Aorta (tissue), 5 donors: ENCODE measurements at regions not wholly inside any gene's neighbourhood (a gene's known extent, or its start where the extent isn't known, plus 50 kb on each side); places are given as distances from the start of the nearest gene placed in this dataset.

Experiments used
- ATAC-seq: fragments of 200-7000 bp; cut with Tn5 transposase; one replicate; pipeline ENCODE4 v1.9.1; 2022; ENCODE audit warnings: moderate library complexity; ENCODE audit not compliant: low FRiP score
- DNase-seq, 2 donors: peaks; one replicate each; pipeline ENCODE4 v3.0.0-alpha.2; 2020
- H3K27ac ChIP-seq, 2 donors: one replicate each; pipeline ENCODE4 v1.5.1; 2013; ENCODE audit warnings: low read length in 2 of 2, mild to moderate bottlenecking in 2 of 2, moderate library complexity in 2 of 2, control low read depth in 1 of 2, inconsistent platforms in 1 of 2, low read depth in 1 of 2
- H3K27me3 ChIP-seq, 2 donors: one replicate each; pipeline ENCODE4 v1.6.1; 2013; ENCODE audit warnings: control low read depth in 1 of 2, low read length in 1 of 2, mild to moderate bottlenecking in 1 of 2, moderate library complexity in 1 of 2; ENCODE audit not compliant: insufficient read depth in 2 of 2, control insufficient read depth in 1 of 2
- H3K36me3 ChIP-seq, 2 donors: one replicate each; pipeline ENCODE4 v1.6.1; 2013; ENCODE audit warnings: control low read depth in 1 of 2, low read length in 1 of 2, mild to moderate bottlenecking in 1 of 2; ENCODE audit not compliant: insufficient read depth in 2 of 2, control insufficient read depth in 1 of 2
- H3K4me1 ChIP-seq, 2 donors: one replicate each; pipeline ENCODE4 v1.6.1; 2013; ENCODE audit warnings: low read length in 2 of 2, control low read depth in 1 of 2, mild to moderate bottlenecking in 1 of 2, moderate library complexity in 1 of 2; ENCODE audit not compliant: insufficient read depth in 2 of 2, control insufficient read depth in 1 of 2
- H3K4me3 ChIP-seq, 2 donors: one replicate each; pipeline ENCODE4 v1.5.1; 2013; ENCODE audit warnings: low read length in 2 of 2, control low read depth in 1 of 2, mild to moderate bottlenecking in 1 of 2
- H3K9me3 ChIP-seq: one replicate; pipeline ENCODE4 v1.6.1; 2013; ENCODE audit warnings: mild to moderate bottlenecking, low read length; ENCODE audit not compliant: control insufficient read depth
- WGBS, 2 donors: extraction: QIAGEN DNeasy Blood & Tissue Kit; methylation state at CpG; one replicate each; pipeline ENCODE4 v1.1.7; 2013; 5-methylcytosine and 5-hydroxymethylcytosine counted together
- intact Hi-C, 2 donors: fragments of 100-400 bp; cut with DNase I; formaldehyde crosslinking; loops; one replicate each; pipeline versions ENCODE4 v1.14.2 to v1.15.0; 2022
- donor health status: healthy with polysubstance abuse.
- donor health status: Bipolar disorder and iron deficiency.
- donor health status: DM: no; HTN: no; CAD: no.
- donor health status: DM: no; HTN: no; CAD: no.
- donor health status: DM: yes; HTN: yes; CAD: no.

- H3K4me1 ChIP-seq = no peaks in the 10 kb centered on the region
- H3K4me3 ChIP-seq = no peak overlapping the region
- no peaks in the 10 kb centered on the region for H3K27me3 ChIP-seq
- H3K36me3 ChIP-seq = no peaks in the 10 kb centered on the region
- no peaks in the 10 kb centered on the region for H3K9me3 ChIP-seq
- ATAC-seq (no peak), DNase-seq (no peak)
- WGBS, 2 donors = 81 to 84% methylated on average over 11 of the region's 11 CpGs
- H3K27ac ChIP-seq = no peak overlapping the region
- intact Hi-C loops = no loop called here
Measured at GRCh38 chr17:34719569-34719968, 140.2 kb downstream of the TMEM132E start.

- H3K4me1 ChIP-seq = no peaks in the 10 kb centered on the region
- intact Hi-C loops = no loop called here
- H3K36me3 ChIP-seq = no peaks in the 10 kb centered on the region
- WGBS, 2 donors = 70 to 74% methylated on average over 3 of the region's 3 CpGs
- no peak overlapping the region for H3K27ac ChIP-seq
- no peak overlapping the region for H3K4me3 ChIP-seq
- no peaks in the 10 kb centered on the region for H3K9me3 ChIP-seq
- H3K27me3 ChIP-seq = no peaks in the 10 kb centered on the region
- ATAC-seq (no peak), DNase-seq (no peak)
Measured at GRCh38 chr17:34717092-34717491, 137.7 kb downstream of the TMEM132E start.

GRCh38 chr17:34716291-34716690 is 136.9 kb downstream of the TMEM132E start:
- H3K4me1 ChIP-seq = no peaks in the 10 kb centered on the region
- H3K36me3 ChIP-seq = no peaks in the 10 kb centered on the region
- intact Hi-C loops = no loop called here
- no peak overlapping the region for H3K4me3 ChIP-seq
- 66 to 83% methylated on average over 3 of the region's 3 CpGs for WGBS, 2 donors
- DNase-seq (no peak), ATAC-seq (no peak)
- no peaks in the 10 kb centered on the region for H3K27me3 ChIP-seq
- no peaks in the 10 kb centered on the region for H3K9me3 ChIP-seq
- no peak overlapping the region for H3K27ac ChIP-seq

- 63 to 65% methylated on average over 5 of the region's 5 CpGs for WGBS, 2 donors
- no peak overlapping the region for H3K4me3 ChIP-seq
- no peak for ATAC-seq
- no peak overlapping the region for H3K27ac ChIP-seq
- no peaks in the 10 kb centered on the region for H3K36me3 ChIP-seq
- no peaks in the 10 kb centered on the region for H3K27me3 ChIP-seq
- no peaks in the 10 kb centered on the region for H3K4me1 ChIP-seq
- intact Hi-C loops = no loop called here
- H3K9me3 ChIP-seq = no peaks in the 10 kb centered on the region
- no peak for DNase-seq
Measured at GRCh38 chr17:34715504-34715903, 136.1 kb downstream of the TMEM132E start.

GRCh38 chr17:34714475-34715410 is 135.4 kb downstream of the TMEM132E start:
- Histone ChIP-seq H3K36me3 (no peaks in the 10 kb centered on the region), H3K4me1 (no peaks in the 10 kb centered on the region), H3K27ac (no peak overlapping the region), H3K9me3 (no peaks in the 10 kb centered on the region), H3K4me3 (no peak overlapping the region), H3K27me3 (no peaks in the 10 kb centered on the region)
- intact Hi-C loops = no loop called here
- WGBS, 2 donors = 78 to 80% methylated on average over 7 of the region's 7 CpGs
- ATAC-seq = no peak
- no peak for DNase-seq

- Histone ChIP-seq H3K4me3 (no peak overlapping the region), H3K4me1 (no peaks in the 10 kb centered on the region), H3K27ac (no peak overlapping the region), H3K9me3 (no peaks in the 10 kb centered on the region), H3K27me3 (no peaks in the 10 kb centered on the region), H3K36me3 (no peaks in the 10 kb centered on the region)
- WGBS, 2 donors = 91 to 92% methylated on average over 1 of the region's 1 CpG
- no peak for DNase-seq
- ATAC-seq = no peak
- intact Hi-C loops = no loop called here
Measured at GRCh38 chr17:34713687-34714086, 134.3 kb downstream of the TMEM132E start.

- Histone ChIP-seq H3K27me3 (no peaks in the 10 kb centered on the region), H3K27ac (no peak overlapping the region), H3K36me3 (no peaks in the 10 kb centered on the region), H3K4me1 (no peaks in the 10 kb centered on the region), H3K9me3 (no peaks in the 10 kb centered on the region), H3K4me3 (no peak overlapping the region)
- no peak for ATAC-seq
- DNase-seq = no peak
- intact Hi-C loops = no loop called here
- 67 to 76% methylated on average over 3 of the region's 3 CpGs for WGBS, 2 donors
Measured at GRCh38 chr17:34712481-34713195, 133.3 kb downstream of the TMEM132E start.

- no peak overlapping the region for H3K27ac ChIP-seq
- H3K36me3 ChIP-seq = no peaks in the 10 kb centered on the region
- H3K4me1 ChIP-seq = no peaks in the 10 kb centered on the region
- DNase-seq (no peak), ATAC-seq (no peak)
- no peak overlapping the region for H3K4me3 ChIP-seq
- H3K27me3 ChIP-seq = no peaks in the 10 kb centered on the region
- WGBS, 2 donors = 52 to 55% methylated on average over 5 of the region's 5 CpGs
- no peaks in the 10 kb centered on the region for H3K9me3 ChIP-seq
- intact Hi-C loops = no loop called here
Measured at GRCh38 chr17:34711646-34712045, 132.3 kb downstream of the TMEM132E start.

GRCh38 chr17:34710226-34710625 is 130.8 kb downstream of the TMEM132E start:
- DNase-seq (no peak), ATAC-seq (no peak)
- H3K4me1 ChIP-seq = no peaks in the 10 kb centered on the region
- WGBS, 2 donors = 75 to 78% methylated on average over 3 of the region's 3 CpGs
- no peaks in the 10 kb centered on the region for H3K27me3 ChIP-seq
- intact Hi-C loops = no loop called here
- no peaks in the 10 kb centered on the region for H3K9me3 ChIP-seq
- H3K27ac ChIP-seq = no peak overlapping the region
- no peaks in the 10 kb centered on the region for H3K36me3 ChIP-seq
- H3K4me3 ChIP-seq = no peak overlapping the region
